CD8-positive, alpha-beta memory T cell (primary cell): ENCODE measurements at regions not wholly inside any gene's neighbourhood (a gene's known extent, or its start where the extent isn't known, plus 50 kb on each side); places are given as distances from the start of the nearest gene placed in this dataset.

Source experiments
- CTCF ChIA-PET: fragments of 350-600 bp; sonication (Branson Sonifier 250); formaldehyde crosslinking; loops from one replicate; lab custom pipeline; 2021; ENCODE audit warnings: antibody characterized with exemption; lab: Charles Lee
- POLR2A ChIA-PET: fragments of 350-600 bp; sonication (Branson Sonifier 250); formaldehyde crosslinking; loops from one replicate; lab custom pipeline; 2021; ENCODE audit warnings: antibody characterized with exemption; lab: Charles Lee
- DNase-seq, 5 donors: peaks; one replicate each; pipeline versions ENCODE4 v3.0.0 to v3.0.0-alpha.2; 2020 to 2022; ENCODE audit warnings: mixed read lengths in 1 of 5
- H3K27ac ChIP-seq: one replicate; pipeline ENCODE4 v1.7.0; 2013; ENCODE audit warnings: low read depth, mild to moderate bottlenecking, low read length, moderate library complexity
- H3K27me3 ChIP-seq: 2 replicates; pipeline ENCODE4 v1.7.0; 2013; ENCODE audit warnings: low read length, mild to moderate bottlenecking; ENCODE audit not compliant: insufficient read depth, poor library complexity, severe bottlenecking
- H3K36me3 ChIP-seq: 2 replicates; pipeline ENCODE4 v1.7.0; 2013; ENCODE audit warnings: mild to moderate bottlenecking, low read length, moderate library complexity; ENCODE audit not compliant: insufficient read depth
- H3K4me1 ChIP-seq: 2 replicates; pipeline ENCODE4 v1.7.0; 2013; ENCODE audit warnings: mild to moderate bottlenecking, low read length, moderate library complexity; ENCODE audit not compliant: insufficient read depth
- H3K4me3 ChIP-seq: 2 replicates; pipeline ENCODE4 v1.7.0; 2013; ENCODE audit warnings: mild to moderate bottlenecking, low read length
- H3K9me3 ChIP-seq: 2 replicates; pipeline ENCODE4 v1.7.0; 2013; ENCODE audit warnings: mild to moderate bottlenecking, low read length
- H3K27ac Mint-ChIP-seq, 8 donors: one replicate each; pipeline ENCODE4 v1.8.0; 2020 to 2021; ENCODE audit warnings: mixed read lengths in 8 of 8, mild to moderate bottlenecking in 6 of 8, inconsistent platforms in 3 of 8, moderate library complexity in 3 of 8
- H3K27me3 Mint-ChIP-seq, 2 donors: one replicate each; pipeline ENCODE4 v1.8.0; 2020 to 2021; ENCODE audit warnings: mixed read lengths in 2 of 2, mild to moderate bottlenecking in 1 of 2, moderate library complexity in 1 of 2
- H3K36me3 Mint-ChIP-seq, 3 donors: one replicate each; pipeline ENCODE4 v1.8.0; 2020 to 2021; ENCODE audit warnings: mixed read lengths in 3 of 3, inconsistent platforms in 1 of 3, mild to moderate bottlenecking in 1 of 3
- H3K4me1 Mint-ChIP-seq, 3 donors: one replicate each; pipeline ENCODE4 v1.8.0; 2020 to 2021; ENCODE audit warnings: mixed read lengths in 3 of 3, inconsistent platforms in 1 of 3, mild to moderate bottlenecking in 1 of 3
- H3K4me3 Mint-ChIP-seq, 7 donors: one replicate each; pipeline ENCODE4 v1.8.0; 2020 to 2021; ENCODE audit warnings: mixed read lengths in 7 of 7, mild to moderate bottlenecking in 6 of 7, moderate library complexity in 4 of 7, inconsistent platforms in 2 of 7
- H3K9me3 Mint-ChIP-seq, 5 donors: one replicate each; pipeline ENCODE4 v1.8.0; 2020 to 2022; ENCODE audit warnings: mixed read lengths in 5 of 5, mild to moderate bottlenecking in 3 of 5, moderate library complexity in 2 of 5, inconsistent platforms in 1 of 5

GRCh38 chr10:52442576-52442975, 128.5 kb downstream of the DKK1 start:
- no peaks in the 10 kb centered on the region for H3K9me3 ChIP-seq
- H3K27me3 ChIP-seq: no peaks in the 10 kb centered on the region
- Mint-ChIP-seq H3K4me1 (no peaks in the 10 kb centered on the region), H3K27ac (no peak overlapping the region), H3K27me3 (no peaks in the 10 kb centered on the region), H3K4me3 (no peak overlapping the region), H3K9me3 (peaks cover 0 to 24% (median 5%) of the 10 kb centered on the region in 5 donors), H3K36me3 (no peaks in the 10 kb centered on the region)
- H3K4me3 ChIP-seq: no peak overlapping the region
- POLR2A ChIA-PET: no interaction called here
- H3K4me1 ChIP-seq: no peaks in the 10 kb centered on the region
- DNase-seq: no peak
- H3K27ac ChIP-seq: no peak overlapping the region
- CTCF ChIA-PET: no interaction called here
- H3K36me3 ChIP-seq: no peaks in the 10 kb centered on the region

- Mint-ChIP-seq H3K4me1 (no peaks in the 10 kb centered on the region), H3K9me3 (peaks cover 0 to 15% (median 3%) of the 10 kb centered on the region in 5 donors), H3K36me3 (no peaks in the 10 kb centered on the region), H3K4me3 (no peak overlapping the region), H3K27me3 (no peaks in the 10 kb centered on the region), H3K27ac (no peak overlapping the region)
- POLR2A ChIA-PET: no interaction called here
- H3K36me3 ChIP-seq: no peaks in the 10 kb centered on the region
- DNase-seq: no peak
- no peak overlapping the region for H3K27ac ChIP-seq
- H3K9me3 ChIP-seq: no peaks in the 10 kb centered on the region
- H3K4me1 ChIP-seq: no peaks in the 10 kb centered on the region
- H3K4me3 ChIP-seq: no peak overlapping the region
- H3K27me3 ChIP-seq: no peaks in the 10 kb centered on the region
- CTCF ChIA-PET: no interaction called here
Observed at GRCh38 chr10:52443419-52444388, 129.6 kb downstream of the DKK1 start.

- H3K36me3 Mint-ChIP-seq: no peaks in the 10 kb centered on the region
Observed at GRCh38 chr10:52446391-52446790, 132.3 kb downstream of the DKK1 start.

GRCh38 chr10:52447931-52448353, 133.9 kb downstream of the DKK1 start:
- H3K36me3 Mint-ChIP-seq: no peaks in the 10 kb centered on the region
- H3K4me1 ChIP-seq: no peaks in the 10 kb centered on the region

More at GRCh38 chr10:52446391-52446790, 132.3 kb downstream of the DKK1 start:
- Histone ChIP-seq H3K4me1 (no peaks in the 10 kb centered on the region), H3K9me3 (no peaks in the 10 kb centered on the region), H3K4me3 (no peak overlapping the region), H3K36me3 (no peaks in the 10 kb centered on the region), H3K27ac (no peak overlapping the region), H3K27me3 (no peaks in the 10 kb centered on the region)
- Mint-ChIP-seq H3K27ac (no peak overlapping the region), H3K27me3 (no peaks in the 10 kb centered on the region), H3K9me3 (peaks cover 0 to 27% (median 0%) of the 10 kb centered on the region in 5 donors), H3K4me1 (no peaks in the 10 kb centered on the region), H3K4me3 (no peak overlapping the region)
- ChIA-PET POLR2A (no interaction called here), CTCF (no interaction called here)
- no peak for DNase-seq

GRCh38 chr10:52450762-52451291, 136.7 kb downstream of the DKK1 start:
- H3K27me3 Mint-ChIP-seq: no peaks in the 10 kb centered on the region
- DNase-seq: no peak
- no peaks in the 10 kb centered on the region for H3K4me1 Mint-ChIP-seq
- no peaks in the 10 kb centered on the region for H3K36me3 ChIP-seq
- no peak overlapping the region for H3K4me3 ChIP-seq
- H3K36me3 Mint-ChIP-seq: no peaks in the 10 kb centered on the region
- no peak overlapping the region for H3K27ac Mint-ChIP-seq
- no peak overlapping the region for H3K4me3 Mint-ChIP-seq
- no peaks in the 10 kb centered on the region for H3K27me3 ChIP-seq
- ChIA-PET POLR2A (no interaction called here), CTCF (no interaction called here)
- no peak overlapping the region for H3K27ac ChIP-seq
- H3K9me3 Mint-ChIP-seq: peaks cover 0 to 18% (median 0%) of the 10 kb centered on the region in 5 donors
- no peaks in the 10 kb centered on the region for H3K4me1 ChIP-seq
- no peaks in the 10 kb centered on the region for H3K9me3 ChIP-seq

More at GRCh38 chr10:52447931-52448353, 133.9 kb downstream of the DKK1 start:
- Mint-ChIP-seq H3K9me3 (peaks cover 0 to 24% (median 0%) of the 10 kb centered on the region in 5 donors), H3K27ac (no peak overlapping the region), H3K4me3 (no peak overlapping the region), H3K4me1 (no peaks in the 10 kb centered on the region), H3K27me3 (no peaks in the 10 kb centered on the region)
- POLR2A ChIA-PET: no interaction called here
- no peak for DNase-seq
- no peaks in the 10 kb centered on the region for H3K36me3 ChIP-seq
- no peak overlapping the region for H3K27ac ChIP-seq
- H3K4me3 ChIP-seq: no peak overlapping the region
- CTCF ChIA-PET: no interaction called here
- no peaks in the 10 kb centered on the region for H3K9me3 ChIP-seq
- no peaks in the 10 kb centered on the region for H3K27me3 ChIP-seq

- H3K27ac ChIP-seq: no peak overlapping the region
- H3K27me3 ChIP-seq: no peaks in the 10 kb centered on the region
- H3K9me3 Mint-ChIP-seq: peaks cover 0 to 12% (median 0%) of the 10 kb centered on the region in 5 donors
- no peaks in the 10 kb centered on the region for H3K27me3 Mint-ChIP-seq
- POLR2A ChIA-PET: no interaction called here
- CTCF ChIA-PET: no interaction called here
- no peak overlapping the region for H3K4me3 ChIP-seq
- H3K4me1 Mint-ChIP-seq: no peaks in the 10 kb centered on the region
- H3K9me3 ChIP-seq: no peaks in the 10 kb centered on the region
- no peaks in the 10 kb centered on the region for H3K36me3 ChIP-seq
- no peaks in the 10 kb centered on the region for H3K36me3 Mint-ChIP-seq
- H3K27ac Mint-ChIP-seq: no peak overlapping the region
- no peaks in the 10 kb centered on the region for H3K4me1 ChIP-seq
- no peak overlapping the region for H3K4me3 Mint-ChIP-seq
- no peak for DNase-seq
Observed at GRCh38 chr10:52451817-52452216, 137.7 kb downstream of the DKK1 start.

GRCh38 chr10:52452600-52453493, 138.8 kb downstream of the DKK1 start:
- H3K9me3 ChIP-seq: no peaks in the 10 kb centered on the region
- POLR2A ChIA-PET: no interaction called here

More at GRCh38 chr10:52452600-52453493, 138.8 kb downstream of the DKK1 start:
- no peaks in the 10 kb centered on the region for H3K36me3 Mint-ChIP-seq
- H3K27me3 Mint-ChIP-seq: no peaks in the 10 kb centered on the region
- H3K4me1 ChIP-seq: no peaks in the 10 kb centered on the region
- no peak for DNase-seq
- H3K4me3 Mint-ChIP-seq: no peak overlapping the region
- H3K27me3 ChIP-seq: no peaks in the 10 kb centered on the region
- H3K4me3 ChIP-seq: no peak overlapping the region
- CTCF ChIA-PET: no interaction called here
- no peak overlapping the region for H3K27ac Mint-ChIP-seq
- no peak overlapping the region for H3K27ac ChIP-seq
- no peaks in the 10 kb centered on the region for H3K4me1 Mint-ChIP-seq
- H3K9me3 Mint-ChIP-seq: peaks cover 0 to 12% (median 0%) of the 10 kb centered on the region in 5 donors
- no peaks in the 10 kb centered on the region for H3K36me3 ChIP-seq
